GM18502 (cell line): ENCODE measurements at regions not wholly inside any gene's neighbourhood (a gene's known extent, or its start where the extent isn't known, plus 50 kb on each side); places are given as distances from the start of the nearest gene placed in this dataset.

Experiments used
- ATAC-seq: cut with Tn5 transposase; IDR thresholded peaks from one replicate; pipeline ENCODE4 v1.9.1; 2021; ENCODE audit warnings: mild to moderate bottlenecking; ENCODE audit not compliant: unreplicated experiment, poor library complexity

GRCh38 chr12:124390442-124391097 is 95.7 kb downstream of the RFLNA start:
- ATAC-seq, result peak; percentile 48

DNA sequence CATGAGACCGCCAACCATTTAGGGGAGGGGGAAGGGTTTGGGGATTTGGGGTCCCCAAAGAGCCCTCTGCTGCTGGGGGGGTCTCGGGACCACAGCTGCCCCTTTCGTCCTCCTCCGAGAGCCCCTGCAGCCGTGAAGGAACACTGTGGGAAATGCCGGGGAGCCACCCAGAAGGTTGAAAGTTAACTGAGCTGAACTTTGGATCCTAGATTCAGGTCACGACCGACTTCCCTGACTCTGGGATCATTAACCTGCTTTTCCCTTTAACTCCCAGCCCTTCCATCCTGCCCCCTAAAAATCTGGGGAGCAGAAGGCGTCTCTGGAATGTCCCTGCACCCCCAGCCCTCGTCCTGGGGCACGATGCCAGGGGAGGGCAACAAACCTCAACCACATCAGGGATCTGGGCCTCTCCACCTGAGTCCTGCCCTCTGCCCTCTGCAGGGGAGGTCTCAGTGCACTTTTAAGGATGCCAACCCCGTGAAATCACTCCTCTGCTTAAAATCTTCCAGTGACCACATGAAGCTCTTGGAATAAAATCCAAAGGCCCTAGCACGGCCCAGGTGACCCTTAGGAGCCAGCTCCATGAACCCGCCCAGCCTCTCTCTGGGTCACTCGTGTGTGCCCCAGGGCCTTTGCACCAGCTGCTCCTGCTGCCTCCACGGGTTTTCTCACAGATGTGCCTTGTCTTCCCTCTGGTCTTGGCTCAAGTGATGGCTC is 95.0 kb downstream of the RFLNA start:
- no peak for ATAC-seq

DNA sequence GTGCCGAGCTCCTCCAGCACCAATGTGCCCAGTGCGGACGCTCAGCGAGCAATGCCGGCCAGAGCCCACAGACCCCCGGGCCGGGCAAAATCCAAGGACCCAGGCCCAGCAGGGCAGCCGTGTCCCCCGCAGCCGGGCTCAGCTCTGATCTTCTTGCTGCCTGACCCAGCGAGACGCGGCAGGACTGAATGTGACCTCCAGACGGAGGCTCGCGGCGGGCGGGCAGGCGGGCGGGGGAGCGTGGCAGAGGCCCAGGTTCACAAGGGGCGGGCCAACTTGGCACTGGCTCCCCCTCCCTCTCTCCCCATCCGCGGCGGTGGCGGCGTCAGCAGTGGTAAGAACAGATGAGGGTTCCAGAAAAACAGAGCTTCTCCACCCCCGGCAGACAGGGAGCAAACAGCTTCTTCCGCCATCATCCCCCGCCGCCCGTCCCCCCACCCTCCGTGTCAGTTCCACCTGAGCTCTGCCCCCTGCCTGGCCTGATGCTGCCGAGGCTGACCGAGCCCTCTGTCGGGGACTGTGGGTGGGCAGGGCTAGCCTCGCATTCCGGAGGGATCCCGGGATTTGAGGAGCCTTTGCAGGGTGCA is 94.3 kb downstream of the RFLNA start:
- ATAC-seq, result no peak

DNA sequence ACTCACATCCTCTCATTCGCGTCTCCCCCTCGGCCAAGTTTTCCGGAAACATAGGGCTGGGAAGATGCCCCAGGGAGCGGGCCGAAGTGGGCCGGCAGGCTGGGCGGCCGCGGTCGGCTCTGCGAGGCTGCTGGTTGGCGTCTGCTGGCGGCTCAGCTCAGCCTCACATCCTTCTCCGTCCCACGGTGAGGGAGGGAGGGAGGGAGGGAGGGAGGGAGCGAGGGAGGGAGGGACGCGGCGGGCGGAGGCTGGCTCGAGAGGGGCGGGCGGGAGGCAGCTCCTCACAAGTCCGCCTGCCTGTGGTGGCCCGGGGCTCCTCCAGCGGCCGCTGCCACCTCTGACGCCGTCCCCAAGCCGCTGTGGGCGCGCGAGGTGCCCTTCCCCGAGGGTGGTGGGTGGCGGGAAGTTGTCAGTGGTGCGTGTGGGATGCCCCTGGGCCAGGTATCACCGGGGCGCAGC is 93.8 kb downstream of the RFLNA start:
- no peak for ATAC-seq

- ATAC-seq, result no peak
Observed at GRCh38 chr12:124388038-124388671, 93.3 kb downstream of the RFLNA start.

DNA sequence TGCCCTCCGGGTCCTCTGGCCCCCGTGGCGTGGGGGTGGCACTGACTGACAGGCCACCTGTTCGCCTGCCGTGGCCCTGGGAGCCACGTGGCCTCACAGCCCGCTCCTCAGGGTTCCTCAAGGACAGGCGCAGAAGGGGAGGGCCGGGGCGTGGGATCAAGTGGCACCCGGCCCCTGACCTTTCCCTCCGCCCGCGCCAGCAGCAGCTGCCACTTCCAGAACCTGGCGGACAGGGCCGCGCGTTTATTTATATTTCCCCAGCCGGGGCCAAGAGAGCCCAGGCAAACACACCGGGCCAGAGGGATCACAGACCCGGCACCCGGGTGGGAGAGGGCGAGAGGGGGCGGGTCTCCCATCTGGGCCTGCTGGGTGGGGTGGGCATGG is 92.6 kb downstream of the RFLNA start:
- ATAC-seq, result no peak

- no peak for ATAC-seq
Observed at GRCh38 chr12:124386661-124387527, 92.0 kb downstream of the RFLNA start.

DNA sequence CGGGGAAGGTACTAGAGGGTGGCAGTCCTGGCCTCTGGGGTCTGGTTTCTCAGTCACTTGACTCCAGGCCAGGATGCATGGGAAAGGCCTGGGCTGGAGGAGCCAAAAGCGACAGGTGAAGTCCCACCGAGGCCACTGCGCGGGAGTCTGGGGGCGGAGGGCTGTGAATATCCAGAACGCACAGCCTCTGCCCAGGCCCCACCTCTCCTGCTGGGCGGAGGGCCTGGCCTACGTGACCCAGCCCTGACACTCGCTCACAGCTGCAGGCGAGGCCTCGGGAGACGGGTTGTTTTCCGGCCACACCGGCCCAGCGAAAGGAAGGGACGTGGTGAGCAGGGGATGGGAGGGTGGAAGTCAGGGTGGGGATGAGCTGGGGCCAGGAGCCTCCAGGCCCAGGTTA is 91.2 kb downstream of the RFLNA start:
- no peak for ATAC-seq

DNA sequence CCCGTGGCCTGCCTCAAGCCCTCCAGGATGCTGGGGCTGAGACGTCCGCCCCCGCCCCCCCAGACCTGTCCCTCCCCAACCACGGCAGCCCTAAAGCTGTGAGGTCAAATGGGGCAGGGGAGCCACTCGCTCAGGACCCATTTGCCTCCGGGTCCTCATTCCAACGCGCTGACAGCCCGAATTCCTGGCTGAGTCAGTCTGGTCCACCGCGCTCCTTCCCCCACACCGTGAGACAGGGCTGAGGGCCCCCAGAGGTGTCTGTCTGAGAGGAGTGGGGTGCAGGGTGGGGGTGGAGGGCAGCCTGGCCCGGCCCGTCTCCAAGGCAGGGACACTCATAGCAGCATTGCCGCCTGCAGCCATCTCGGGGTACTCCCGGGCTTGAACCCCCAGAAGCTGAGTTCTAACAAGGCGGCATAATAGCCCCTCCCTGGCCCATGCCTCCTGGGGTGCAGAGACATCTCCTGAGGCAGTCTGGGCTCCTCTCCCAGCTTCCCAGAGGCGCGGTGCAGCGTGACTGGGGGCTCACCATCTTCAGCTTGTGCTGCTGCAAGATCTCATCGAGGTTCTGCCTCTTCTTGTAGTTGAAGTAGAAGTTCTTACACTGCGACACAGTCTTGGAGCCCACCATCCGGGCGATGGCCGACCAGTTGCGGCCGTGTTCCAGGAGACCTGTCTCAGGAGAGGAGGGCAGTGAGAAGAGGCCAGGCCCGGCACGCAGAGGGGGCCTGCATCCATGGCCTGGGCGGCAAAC is 90.5 kb downstream of the RFLNA start:
- ATAC-seq, result no peak

DNA sequence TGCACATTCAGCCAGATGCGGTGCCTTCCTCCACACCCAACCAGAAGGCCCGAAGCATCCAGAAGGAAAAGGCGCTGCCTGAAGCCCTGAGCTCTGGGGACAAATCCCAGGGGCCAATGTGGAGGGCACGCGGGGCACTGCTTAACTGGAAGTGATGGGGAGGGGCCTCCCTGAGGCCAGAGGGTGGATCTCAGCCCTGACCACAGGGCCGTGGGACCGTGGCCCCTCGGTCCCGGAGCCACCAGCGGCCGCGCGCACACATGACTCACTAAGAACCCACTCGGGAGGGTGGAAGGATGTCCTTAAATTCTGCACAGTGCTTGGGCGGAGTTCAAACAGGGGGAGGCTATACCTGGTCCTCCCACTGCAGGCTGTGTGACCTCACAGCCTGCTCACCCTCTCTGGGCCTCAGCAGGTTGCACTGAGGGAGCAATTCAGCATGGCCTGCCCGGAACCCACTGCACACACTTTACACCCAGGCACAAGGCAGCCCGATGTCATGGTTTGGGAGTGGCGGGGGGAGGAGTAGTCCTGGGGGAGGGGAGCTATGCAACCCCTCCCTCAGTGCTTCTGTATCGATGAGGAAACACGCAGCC is 89.5 kb downstream of the RFLNA start:
- no peak for ATAC-seq

GRCh38 chr12:124383028-124383427 is 88.1 kb downstream of the RFLNA start:
- ATAC-seq, result no peak

DNA sequence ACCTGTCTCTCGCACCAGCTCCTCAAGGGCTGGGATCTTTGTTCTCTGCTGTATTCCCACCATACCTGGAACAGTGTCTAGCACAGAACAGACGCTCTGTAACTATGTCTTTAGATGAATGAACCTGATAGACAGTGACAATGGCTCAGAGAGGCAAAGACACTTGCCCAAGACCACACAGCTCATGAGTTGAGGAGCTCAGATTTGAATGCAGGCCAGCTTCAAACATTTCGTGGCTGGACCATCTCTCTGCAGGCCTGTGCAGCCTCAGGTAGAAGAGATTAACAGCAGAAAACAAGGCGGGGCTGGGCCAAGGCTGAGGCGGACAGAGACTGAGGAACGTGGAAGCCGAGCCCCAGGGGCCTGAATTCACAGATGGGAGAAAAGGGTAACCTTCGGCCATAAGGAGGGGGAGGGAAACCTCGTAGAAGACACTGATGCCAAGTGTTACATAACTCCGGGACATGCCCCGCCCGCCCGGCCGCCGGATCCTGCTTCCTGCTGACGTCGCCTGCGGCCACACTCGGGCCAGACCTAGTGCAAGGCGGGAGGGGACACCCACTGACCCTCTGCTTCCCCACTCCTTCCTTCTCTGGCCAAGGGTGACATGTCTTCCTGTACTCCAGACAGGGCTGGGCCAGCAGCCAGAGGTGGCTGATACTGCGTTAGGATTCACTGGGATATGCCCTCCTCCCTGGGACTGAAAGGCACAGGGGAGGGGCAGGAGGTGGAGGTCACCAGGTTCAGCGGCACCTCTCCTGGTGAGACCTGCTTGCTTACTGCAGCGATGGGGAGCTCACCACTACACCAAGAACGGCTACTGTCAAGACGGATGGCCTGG is 86.8 kb downstream of the RFLNA start:
- ATAC-seq, result no peak

- ATAC-seq, result no peak
Observed at GRCh38 chr12:124380796-124381455, 86.0 kb downstream of the RFLNA start.

DNA sequence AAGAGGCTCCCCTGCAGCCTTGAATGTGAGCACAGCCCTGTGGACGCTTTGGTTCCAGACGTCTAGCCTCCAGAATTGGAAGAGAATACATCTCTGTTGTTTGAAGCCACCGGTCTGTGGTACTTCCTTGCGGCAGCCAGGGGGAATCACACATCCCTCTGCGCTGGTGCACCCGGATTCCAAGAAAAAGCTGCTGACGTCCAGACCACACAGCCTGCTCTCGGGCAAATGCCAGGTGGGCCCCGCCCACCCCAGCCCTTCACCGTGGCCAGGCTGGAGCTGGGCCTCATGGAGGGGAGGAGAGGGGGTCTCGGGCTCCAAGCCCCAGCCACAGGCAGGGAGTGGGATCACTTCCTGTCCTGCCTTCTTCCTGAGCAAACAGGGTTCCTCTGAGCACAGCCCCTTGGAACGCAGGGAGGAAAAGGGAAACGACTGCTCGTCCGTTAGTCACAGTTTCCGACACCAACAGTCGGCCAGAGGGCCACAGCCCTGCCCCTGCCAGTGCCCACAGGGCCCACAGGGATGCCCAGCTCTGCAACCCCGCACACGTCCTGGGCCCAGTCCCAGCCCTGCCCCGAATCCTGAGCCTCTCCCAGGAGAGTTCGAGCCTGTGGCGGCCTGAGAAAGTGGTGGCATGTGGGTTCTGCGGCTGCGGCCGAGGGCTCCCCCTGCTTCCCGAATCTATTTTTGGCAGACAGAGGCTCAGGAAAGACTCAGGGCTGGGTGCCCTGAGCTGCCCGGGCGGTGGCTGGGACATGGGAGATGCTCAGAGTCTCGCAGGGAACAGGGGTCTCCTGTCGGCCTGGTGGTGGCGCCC is 85.3 kb downstream of the RFLNA start:
- ATAC-seq, result no peak

DNA sequence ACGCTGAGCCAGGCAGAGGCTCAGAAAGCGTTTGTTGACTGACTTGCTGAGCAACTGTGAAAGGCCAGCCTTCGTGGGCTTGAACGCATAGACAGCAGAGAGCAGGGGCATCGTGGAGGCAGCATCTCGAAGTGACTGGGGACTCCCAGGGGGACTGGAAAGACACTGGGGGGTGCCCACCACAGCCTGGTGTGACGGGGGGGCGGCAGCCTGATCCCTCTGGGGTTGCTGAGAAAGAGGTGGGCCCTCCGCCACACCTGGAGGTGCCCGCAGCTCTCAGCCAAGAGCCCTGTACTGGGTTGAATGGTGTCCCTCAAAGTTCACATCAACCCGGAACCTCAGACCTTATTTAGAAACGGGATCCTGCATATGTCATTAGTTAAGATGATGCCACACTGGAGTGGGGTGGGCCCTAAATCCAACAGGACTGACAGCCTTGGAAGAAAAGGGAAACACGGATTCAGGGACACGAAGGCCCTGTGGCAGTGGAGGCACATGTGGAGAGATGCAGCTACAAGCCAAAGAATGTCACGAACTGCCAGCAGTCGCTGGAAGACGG is 84.6 kb downstream of the RFLNA start:
- ATAC-seq, result no peak

DNA sequence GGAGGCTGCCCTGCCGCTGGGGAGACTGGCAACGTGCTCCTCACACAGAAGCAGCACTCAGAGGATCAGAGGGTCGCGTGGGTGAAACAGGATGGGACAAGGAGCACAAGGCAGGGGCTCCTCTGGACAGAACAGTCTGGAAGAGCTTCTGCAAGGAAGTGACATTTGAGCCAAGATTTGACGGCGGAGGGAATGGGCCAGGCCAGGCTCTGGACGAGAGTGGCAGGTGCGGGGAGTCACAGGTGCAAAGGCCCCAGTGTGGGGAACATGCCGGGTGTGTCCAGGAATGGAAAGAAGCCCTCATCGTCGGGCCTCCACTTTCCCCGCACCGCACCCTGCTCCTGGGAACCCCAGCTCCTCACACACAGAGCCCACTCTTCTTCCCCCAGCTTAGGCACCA is 84.0 kb downstream of the RFLNA start:
- no peak for ATAC-seq
